Neural cell (in vitro differentiated cells): ENCODE measurements at regions not wholly inside any gene's neighbourhood (a gene's known extent, or its start where the extent isn't known, plus 50 kb on each side); places are given as distances from the start of the nearest gene placed in this dataset.

Experiments
- H2AFZ ChIP-seq: fragments of 200-600, 300-800 bp; sonication (generic), shearing (Covaris generic); 2 replicates; pipeline ENCODE4 v1.6.0; 2014; ENCODE audit warnings: low read depth, mild to moderate bottlenecking, antibody characterized with exemption, low read length, moderate library complexity
- H3F3A ChIP-seq: fragments of 200-600 bp; shearing (Covaris generic); 2 replicates; pipeline ENCODE4 v1.6.1; 2016; ENCODE audit warnings: mild to moderate bottlenecking, moderate library complexity, mixed read lengths, antibody characterized with exemption, low read length; ENCODE audit not compliant: insufficient read depth, poor library complexity, severe bottlenecking
- H3K27ac ChIP-seq: fragments of 200-600, 300-800 bp; sonication (generic), shearing (Covaris generic); 2 replicates; pipeline ENCODE4 v1.5.1; 2014; ENCODE audit warnings: mild to moderate bottlenecking, low read length, moderate library complexity
- H3K27me3 ChIP-seq: fragments of 300-800, 200-600 bp; sonication (generic), shearing (Covaris generic); 2 replicates; pipeline ENCODE4 v1.6.0; 2014; ENCODE audit warnings: mild to moderate bottlenecking, low read depth, low read length, moderate library complexity; ENCODE audit not compliant: insufficient read depth
- H3K36me3 ChIP-seq: fragments of 300-800, 200-600 bp; sonication (generic), shearing (Covaris generic); 2 replicates; pipeline ENCODE4 v1.5.1; 2014; ENCODE audit warnings: mild to moderate bottlenecking, antibody characterized with exemption, low read length, moderate library complexity; ENCODE audit not compliant: insufficient read depth
- H3K4me2 ChIP-seq: fragments of 300-800, 200-600 bp; sonication (generic), shearing (Covaris generic); 2 replicates; pipeline ENCODE4 v1.6.0; 2014; ENCODE audit warnings: mild to moderate bottlenecking, low read length
- H3K4me3 ChIP-seq: fragments of 300-800, 200-600 bp; sonication (generic), shearing (Covaris generic); 2 replicates; pipeline ENCODE4 v1.5.1; 2014; ENCODE audit warnings: mild to moderate bottlenecking, low read length, moderate library complexity
- H3K79me2 ChIP-seq: fragments of 200-600 bp; shearing (Covaris generic); replicated peaks from 2 replicates; pipeline ENCODE4 v1.6.0; 2014; ENCODE audit warnings: mild to moderate bottlenecking, low read length, moderate library complexity; ENCODE audit not compliant: insufficient read depth
- H3K9ac ChIP-seq: fragments of 300-800, 200-600 bp; sonication (generic), shearing (Covaris generic); 2 replicates; pipeline ENCODE4 v1.6.1; 2016; ENCODE audit warnings: mild to moderate bottlenecking, low read length, mixed read lengths
- H3K9me2 ChIP-seq: fragments of 200-600 bp; shearing (Covaris generic); 2 replicates; pipeline ENCODE4 v1.6.1; 2016; ENCODE audit warnings: mild to moderate bottlenecking, low read length, mixed read lengths; ENCODE audit not compliant: insufficient read depth
- H3K9me3 ChIP-seq: fragments of 200-600, 300-800 bp; sonication (generic), shearing (Covaris generic); 2 replicates; pipeline ENCODE4 v1.6.1; 2016; ENCODE audit warnings: mild to moderate bottlenecking, mixed run types, low read length, moderate library complexity, mixed read lengths
- H4K20me1 ChIP-seq: fragments of 200-600 bp; shearing (Covaris generic); 2 replicates; pipeline ENCODE4 v1.6.1; 2016; ENCODE audit warnings: mild to moderate bottlenecking, mixed run types; ENCODE audit not compliant: insufficient read depth
- CTCF ChIP-seq: fragments of 450-650 bp; IDR thresholded peaks from 2 replicates; pipeline ENCODE4 v1.5.1; 2014; ENCODE audit warnings: antibody characterized with exemption, mild to moderate bottlenecking, moderate library complexity; ENCODE audit not compliant: poor library complexity, severe bottlenecking
- EP300 ChIP-seq: fragments of 450-650 bp; conservative IDR thresholded peaks from 2 replicates; pipeline ENCODE4 v1.6.1; 2014; ENCODE audit warnings: antibody characterized with exemption, mild to moderate bottlenecking, moderate library complexity; ENCODE audit not compliant: poor library complexity, severe bottlenecking
- EZH2 ChIP-seq: fragments of 200-600, 300-800 bp; shearing (Covaris generic), sonication (generic); IDR thresholded peaks from 2 replicates; pipeline ENCODE4 v1.6.1; 2014; ENCODE audit warnings: antibody characterized with exemption, low read length, borderline replicate concordance, mild to moderate bottlenecking; ENCODE audit not compliant: insufficient read depth, poor library complexity, severe bottlenecking
- MXI1 ChIP-seq: fragments of 450-650 bp; conservative IDR thresholded peaks from 2 replicates; pipeline ENCODE4 v1.6.1; 2014; ENCODE audit warnings: antibody characterized with exemption, mild to moderate bottlenecking; ENCODE audit not compliant: poor library complexity, severe bottlenecking
- POLR2AphosphoS5 ChIP-seq: IDR thresholded peaks from 2 replicates; pipeline ENCODE4 v1.6.1; 2012
- RAD21 ChIP-seq: fragments of 450-650 bp; conservative IDR thresholded peaks from 2 replicates; pipeline ENCODE4 v1.6.1; 2014; ENCODE audit warnings: antibody characterized with exemption, mild to moderate bottlenecking, moderate library complexity
- REST ChIP-seq: IDR thresholded peaks from 2 replicates; pipeline ENCODE4 v1.6.1; 2012; ENCODE audit warnings: borderline replicate concordance
- SMC3 ChIP-seq: fragments of 450-650 bp; conservative IDR thresholded peaks from 2 replicates; pipeline ENCODE4 v1.6.1; 2014; ENCODE audit warnings: antibody characterized with exemption, mild to moderate bottlenecking, moderate library complexity; ENCODE audit not compliant: poor library complexity
- TAF1 ChIP-seq: IDR thresholded peaks from 2 replicates; pipeline ENCODE4 v1.6.1; 2012; ENCODE audit warnings: low read depth

GRCh38 chr2:181231151-181231550 lies 226.0 kb upstream of the ITGA4 start:
- Histone ChIP-seq H4K20me1 (no peaks in the 10 kb centered on the region), H2AFZ (no peak overlapping the region), H3K36me3 (no peaks in the 10 kb centered on the region), H3K4me2 (no peak overlapping the region), H3K9ac (no peak overlapping the region), H3K9me3 (no peaks in the 10 kb centered on the region), H3K9me2 (no peaks in the 10 kb centered on the region), H3K4me3 (no peak overlapping the region), H3F3A (no peaks in the 10 kb centered on the region), H3K27ac (no peak overlapping the region), H3K27me3 (no peaks in the 10 kb centered on the region), H3K79me2 (no peaks in the 10 kb centered on the region)
- TF ChIP-seq RAD21 (no peak), POLR2AphosphoS5 (no peak), SMC3 (no peak), EZH2 (no peak), REST (no peak), TAF1 (no peak), MXI1 (no peak), EP300 (no peak), CTCF (no peak)

- H3K27me3 ChIP-seq, result no peaks in the 10 kb centered on the region
Observed at GRCh38 chr2:181231886-181232621, 225.1 kb upstream of the ITGA4 start.

More at GRCh38 chr2:181231886-181232621, 225.1 kb upstream of the ITGA4 start:
- Histone ChIP-seq H3K79me2 (no peaks in the 10 kb centered on the region), H3K36me3 (no peaks in the 10 kb centered on the region), H3K4me2 (no peak overlapping the region), H4K20me1 (no peaks in the 10 kb centered on the region), H3K27ac (no peak overlapping the region), H3K9me3 (no peaks in the 10 kb centered on the region), H2AFZ (no peak overlapping the region), H3K9me2 (no peaks in the 10 kb centered on the region), H3K4me3 (no peak overlapping the region), H3K9ac (no peak overlapping the region), H3F3A (no peaks in the 10 kb centered on the region)
- TF ChIP-seq TAF1, result no peak
- TF ChIP-seq REST, result no peak
- TF ChIP-seq SMC3, result no peak
- no peak for TF ChIP-seq EZH2
- no peak for TF ChIP-seq CTCF
- TF ChIP-seq EP300, result no peak
- no peak for TF ChIP-seq POLR2AphosphoS5
- no peak for TF ChIP-seq MXI1
